ENCODE measurements at regions not wholly inside any gene's neighbourhood (a gene's known extent, or its start where the extent isn't known, plus 50 kb on each side); places are given as distances from the start of the nearest gene placed in this dataset.

DNA sequence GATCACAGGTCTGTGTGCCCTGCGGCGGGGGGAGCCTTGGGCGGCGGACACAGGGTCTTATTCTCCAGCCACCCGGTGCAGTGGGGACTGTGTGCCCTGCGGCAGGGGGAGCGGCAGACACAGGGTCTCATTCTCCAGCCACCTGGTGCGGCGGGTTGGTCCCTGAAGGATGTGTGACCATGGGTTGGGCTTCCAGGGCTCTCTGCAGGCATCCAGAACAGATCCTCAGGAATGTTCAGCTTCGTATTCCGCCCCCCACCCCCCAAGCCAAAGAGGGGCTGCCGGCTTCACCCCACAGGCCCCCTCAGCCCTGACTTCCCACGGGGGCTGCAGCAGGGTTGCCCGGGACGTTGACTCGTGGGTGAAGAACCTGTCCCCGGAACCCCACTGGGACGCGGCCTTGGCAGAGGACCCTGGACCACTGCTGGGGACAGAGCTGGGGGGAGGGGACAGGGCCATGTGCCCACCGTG, 154.5 kb upstream of the PPP2R2D start:
- no peak for DNase-seq

DNA sequence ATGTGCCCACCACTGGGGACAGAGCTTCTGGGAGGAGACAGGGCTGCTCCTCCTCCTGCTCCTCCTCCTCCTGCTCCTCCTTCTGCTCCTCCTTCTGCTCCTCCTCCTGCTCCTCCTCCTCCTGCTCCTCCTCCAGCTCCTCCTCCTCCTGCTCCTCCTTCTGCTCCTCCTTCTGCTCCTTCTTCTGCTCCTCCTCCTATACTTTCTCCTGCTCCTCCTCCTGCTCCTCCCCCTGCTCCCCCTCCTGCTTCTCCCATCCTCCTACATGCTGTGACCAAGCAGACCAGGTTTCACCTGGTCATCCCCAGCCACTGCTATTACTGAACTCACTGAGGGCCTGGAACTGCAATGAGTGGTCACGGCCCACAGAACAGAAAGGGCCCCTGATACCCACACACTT, 154.0 kb upstream of the PPP2R2D start:
- DNase-seq = no peak

- no peak for DNase-seq
These were observed 153.6 kb upstream of the PPP2R2D start for GRCh38 chr10:131747251-131747650.

GRCh38 chr10:131747791-131748190, 153.0 kb upstream of the PPP2R2D start:
- no peak for DNase-seq

DNA sequence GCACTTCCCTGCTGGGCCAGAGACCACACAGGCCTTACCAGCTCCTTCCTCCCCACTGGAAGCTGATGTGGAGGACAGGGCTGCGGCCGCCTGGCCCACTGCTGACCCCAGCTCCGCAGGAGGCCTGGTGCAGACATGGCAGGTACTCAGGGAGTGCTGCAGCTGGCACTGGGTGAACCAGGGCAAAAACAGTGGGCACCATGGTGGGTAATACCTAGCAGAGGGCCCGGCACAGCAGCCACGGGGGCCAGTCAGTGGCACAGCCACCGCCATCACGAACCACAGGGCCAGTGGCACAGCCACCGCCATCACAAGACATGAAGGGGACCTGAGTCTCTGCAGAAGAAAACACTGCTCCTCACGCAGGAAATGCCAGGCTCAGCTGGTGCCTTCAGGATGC, 152.6 kb upstream of the PPP2R2D start:
- no peak for DNase-seq

DNA sequence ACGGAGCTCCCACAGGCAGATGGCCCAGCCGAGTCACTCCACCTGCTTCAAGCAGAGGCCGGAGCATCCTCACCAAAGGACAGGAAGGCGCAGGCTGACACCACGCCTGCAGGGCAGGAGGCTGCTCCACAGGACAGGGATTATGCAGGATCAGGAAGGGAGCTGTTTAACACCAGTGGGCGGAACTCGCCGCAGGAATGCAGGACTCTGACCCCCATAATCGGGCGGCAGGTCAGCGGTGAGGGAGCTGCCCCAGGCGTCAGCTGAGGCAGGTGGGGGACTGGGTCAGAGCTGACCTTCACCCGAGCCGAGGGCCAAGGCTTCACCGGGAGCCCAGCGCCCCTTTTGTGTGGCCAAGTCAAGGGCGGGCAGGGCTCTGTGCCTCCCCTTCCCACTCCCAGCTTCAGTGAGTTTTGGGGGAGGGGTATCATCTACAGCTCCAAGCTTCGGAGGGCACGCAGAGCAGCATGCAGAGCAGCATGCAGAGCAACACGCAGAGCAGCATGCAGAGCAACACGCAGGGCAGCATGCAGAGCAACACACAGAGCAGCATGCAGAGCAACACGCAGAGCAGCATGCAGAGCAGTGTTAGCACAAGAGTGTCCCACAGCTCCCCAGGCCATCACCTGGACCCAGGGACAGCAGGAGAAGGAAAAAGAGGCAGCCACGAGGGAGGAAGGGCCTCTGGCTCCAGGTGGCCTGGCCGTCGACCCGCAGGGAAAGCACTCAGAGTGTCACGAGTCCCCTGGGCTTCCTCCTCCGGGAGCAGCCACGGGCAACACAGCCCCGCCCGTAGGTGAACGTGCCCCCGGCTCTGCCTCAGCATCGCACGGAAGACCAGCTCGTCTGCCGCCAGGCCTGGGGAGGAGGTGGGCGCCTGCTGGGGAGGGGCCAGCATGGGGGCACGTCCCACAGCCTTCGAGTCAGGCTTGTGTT, 151.7 kb upstream of the PPP2R2D start:
- DNase-seq = no peak

GRCh38 chr10:131749767-131750142, 151.1 kb upstream of the PPP2R2D start:
- DNase-seq = no peak

- DNase-seq = no peak
These were observed 150.5 kb upstream of the PPP2R2D start for GRCh38 chr10:131750171-131750895.

DNA sequence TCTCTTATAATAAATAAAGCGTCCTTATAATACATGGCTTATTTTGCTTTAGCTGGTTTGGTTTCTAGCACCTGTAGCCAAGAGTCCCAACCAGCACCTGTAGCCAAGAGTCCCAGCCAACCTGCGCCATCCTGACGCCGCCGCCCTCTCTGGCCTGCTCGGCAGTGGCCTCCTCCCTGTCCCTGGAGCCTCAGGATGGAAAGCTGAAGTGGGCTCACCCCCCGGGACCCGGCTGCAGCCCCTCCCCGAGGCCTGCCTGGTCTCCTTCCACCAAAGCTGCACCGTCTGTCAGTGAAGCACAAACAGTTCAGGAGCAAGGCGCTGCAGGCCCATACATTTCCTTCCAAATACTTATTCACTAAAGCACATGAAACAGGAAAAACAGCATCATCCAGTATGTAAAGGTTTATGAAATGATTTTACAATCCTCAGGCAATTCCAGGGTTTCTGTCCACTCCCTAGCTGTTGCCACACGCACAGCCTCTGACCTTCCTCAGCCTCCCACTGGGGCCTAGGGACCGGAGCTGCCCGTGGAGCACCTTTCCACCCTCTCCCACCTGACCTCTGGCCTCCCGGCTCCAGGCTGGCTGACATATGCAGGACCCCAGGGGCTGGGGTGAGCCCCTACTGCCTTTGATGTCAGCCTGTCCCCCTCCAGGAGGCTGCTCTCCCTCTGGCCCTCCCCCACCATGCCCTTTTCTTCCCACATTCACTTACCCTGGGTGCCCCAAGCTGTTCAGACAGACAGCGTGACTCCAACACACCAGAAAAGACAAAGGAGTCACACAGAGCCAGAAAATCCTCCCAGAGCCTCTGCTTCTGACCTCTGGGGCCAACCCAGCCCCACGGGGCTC, 149.6 kb upstream of the PPP2R2D start:
- DNase-seq = no peak

- no peak for DNase-seq
These were observed 148.7 kb upstream of the PPP2R2D start for GRCh38 chr10:131751827-131752775.

DNA sequence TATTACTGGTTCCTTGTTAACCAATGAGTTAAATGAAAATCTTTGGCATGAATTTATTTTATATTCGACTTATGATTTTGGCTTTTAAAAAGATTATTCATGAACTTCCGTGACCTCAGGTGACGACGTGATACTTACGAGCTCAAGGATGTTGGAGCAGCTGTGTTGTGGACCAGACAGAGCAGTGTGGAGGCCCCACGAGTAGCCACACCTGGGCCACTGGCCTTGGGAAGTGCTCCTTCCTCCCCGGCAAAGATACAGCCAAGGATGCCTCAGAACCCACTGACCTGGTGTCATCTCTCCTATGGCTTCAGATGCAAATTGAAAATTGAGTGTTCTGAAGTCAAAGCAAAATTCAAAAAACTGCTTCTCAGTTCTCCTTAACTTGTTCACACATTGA, 147.5 kb upstream of the PPP2R2D start:
- DNase-seq = no peak

DNA sequence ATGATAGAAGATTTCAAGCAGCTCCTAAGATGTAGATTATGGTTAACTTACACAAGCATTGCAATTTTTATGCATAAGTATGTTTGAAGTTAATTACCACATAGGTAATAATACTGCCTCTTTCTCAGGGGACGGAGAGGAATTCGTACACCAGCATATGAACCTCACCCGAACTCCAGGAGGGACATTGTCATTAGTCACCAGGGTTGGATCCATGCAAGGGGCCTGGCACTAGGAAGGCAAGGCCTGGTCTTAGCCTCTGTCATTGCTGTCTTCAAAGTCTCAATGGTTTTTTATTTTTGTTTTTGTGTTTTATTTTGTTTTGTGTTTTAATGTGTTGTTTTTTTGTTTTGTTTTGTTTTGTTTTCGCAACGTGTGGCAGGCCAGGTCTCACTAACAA, 145.6 kb upstream of the PPP2R2D start:
- no peak for DNase-seq

GRCh38 chr10:131757285-131758058, 143.3 kb upstream of the PPP2R2D start:
- no peak for DNase-seq

- DNase-seq = no peak
These were observed 142.5 kb upstream of the PPP2R2D start for GRCh38 chr10:131758062-131758938.

DNA sequence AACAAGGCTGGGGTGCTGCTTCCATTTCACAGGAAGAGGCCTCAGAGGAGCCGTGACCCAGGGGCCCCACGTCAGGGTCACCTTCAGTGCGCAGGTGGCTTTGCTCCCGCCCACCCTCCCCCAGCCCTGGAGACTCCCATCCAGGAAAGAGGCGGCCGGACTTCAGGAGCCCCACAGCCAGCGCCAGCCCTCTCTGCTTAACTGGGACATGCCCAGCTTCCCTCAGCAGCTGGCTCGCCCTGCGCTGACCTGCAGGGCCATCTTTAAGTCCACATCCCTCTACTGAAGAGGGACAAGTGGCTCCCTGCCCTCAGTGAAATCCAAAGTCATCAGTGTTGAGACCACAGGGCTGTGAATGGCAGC, 141.9 kb upstream of the PPP2R2D start:
- no peak for DNase-seq

- DNase-seq = no peak
These were observed 141.5 kb upstream of the PPP2R2D start for GRCh38 chr10:131759347-131759746.

- no peak for DNase-seq
These were observed 140.2 kb upstream of the PPP2R2D start for GRCh38 chr10:131760416-131761166.

GRCh38 chr10:131762789-131763696, 137.8 kb upstream of the PPP2R2D start:
- DNase-seq = no peak

Data from CD4-positive, alpha-beta T cell treated with Interferon gamma for 1 hour (primary cell).